CD4-positive, alpha-beta T cell treated with Interleukin-21 for 1 hour (primary cell): ENCODE measurements at regions not wholly inside any gene's neighbourhood (a gene's known extent, or its start where the extent isn't known, plus 50 kb on each side); places are given as distances from the start of the nearest gene placed in this dataset.
A peak's percentile ranks its signal among the peaks of the same experiment; 100 is the strongest.
"Not testable (repeated sequence)": the region's sequence is repeated elsewhere in the genome, so short reads cannot be mapped to it uniquely, and the experiment has no call there.

Experiments
- DNase-seq: peaks from one replicate; pipeline ENCODE4 v3.0.0-alpha.2; 2020

- peak; percentile 87 for DNase-seq
Observed at GRCh38 chr12:127165567-127166392, 1101.2 kb upstream of the TMEM132C start.

DNA sequence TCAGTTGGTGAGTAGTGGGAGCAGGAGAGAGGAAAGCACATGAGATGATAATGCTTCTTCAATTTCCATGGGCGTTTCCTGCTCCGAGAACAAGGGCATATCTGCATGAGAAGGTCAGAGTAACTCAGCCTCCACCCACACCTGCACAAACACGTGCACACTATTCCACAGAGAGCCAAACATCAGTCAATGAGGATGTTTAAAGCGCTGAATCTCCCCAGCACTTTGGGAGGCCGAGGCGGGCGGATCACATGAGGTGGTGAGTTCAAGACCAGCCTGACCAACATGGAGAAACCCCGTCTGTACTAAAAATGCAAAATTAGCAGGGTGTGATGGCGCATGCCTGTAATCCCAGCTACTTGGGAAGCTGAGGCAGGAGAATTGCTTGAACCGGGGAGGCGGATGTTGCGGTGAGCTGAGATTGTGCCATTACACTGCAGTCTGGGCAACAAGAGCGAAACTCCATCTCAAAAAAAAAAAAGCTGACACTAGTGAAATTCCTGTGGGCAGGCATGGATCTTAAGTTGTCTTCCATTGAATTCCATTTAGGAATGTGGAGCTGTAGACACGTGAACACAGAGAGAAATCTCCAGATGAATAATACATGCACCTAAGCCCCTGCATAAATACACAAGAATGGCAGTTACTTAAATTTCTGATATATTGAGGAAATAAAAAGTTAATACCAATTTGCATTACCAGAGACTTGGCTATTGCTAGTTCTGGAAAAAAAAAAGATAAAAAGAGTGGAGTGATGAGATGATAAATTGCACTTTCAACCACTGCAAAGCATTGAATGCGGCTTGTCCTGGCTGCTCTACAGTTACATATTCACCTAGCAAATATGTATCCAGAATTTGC lies 1097.4 kb upstream of the TMEM132C start:
- DNase-seq: no peak

DNA sequence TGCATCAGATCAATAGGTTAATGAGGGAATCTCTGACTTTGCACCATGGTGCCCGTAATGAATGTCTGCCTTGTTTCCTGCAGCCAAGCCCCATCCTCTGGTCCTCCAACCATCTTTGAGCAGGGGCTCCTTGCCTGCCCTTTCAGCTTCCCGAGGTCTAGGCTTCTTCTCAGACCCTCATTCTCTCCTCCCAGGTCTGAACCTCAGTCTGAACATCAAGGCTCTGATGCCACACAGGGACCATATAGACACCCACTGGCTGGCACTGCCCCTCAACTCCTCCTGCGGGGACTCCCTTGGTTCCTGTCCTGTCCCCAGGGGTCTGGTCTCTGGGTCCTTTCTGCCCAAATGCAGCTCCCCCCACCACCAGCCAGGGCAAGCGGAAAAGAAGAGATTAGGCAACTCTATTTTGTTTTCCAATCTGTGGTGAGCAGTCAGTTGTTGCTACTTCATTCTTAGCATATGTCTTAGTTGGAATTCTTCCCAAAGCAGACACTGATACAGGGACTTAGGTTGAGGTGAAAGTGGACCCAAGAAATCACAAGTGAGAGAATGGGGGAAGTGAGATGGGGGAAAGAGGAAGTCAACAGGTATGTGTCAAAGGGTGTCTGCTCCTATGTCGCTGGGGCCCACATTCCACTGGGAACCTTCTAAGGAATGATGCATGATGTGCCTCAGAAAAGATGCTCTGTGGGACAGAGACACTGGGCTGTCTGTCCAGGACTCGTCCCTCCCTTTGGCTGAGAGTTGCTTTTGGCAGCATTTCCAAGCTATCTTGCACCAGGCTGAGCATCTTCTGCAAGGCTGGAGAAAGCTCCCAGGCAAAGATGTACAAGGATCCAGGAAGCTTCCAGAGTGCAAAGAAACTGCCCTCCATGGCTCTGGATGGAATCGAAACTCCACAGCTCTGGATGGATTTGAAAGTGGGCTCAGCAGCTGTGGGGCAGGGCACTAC lies 1096.5 kb upstream of the TMEM132C start:
- no peak for DNase-seq

DNA sequence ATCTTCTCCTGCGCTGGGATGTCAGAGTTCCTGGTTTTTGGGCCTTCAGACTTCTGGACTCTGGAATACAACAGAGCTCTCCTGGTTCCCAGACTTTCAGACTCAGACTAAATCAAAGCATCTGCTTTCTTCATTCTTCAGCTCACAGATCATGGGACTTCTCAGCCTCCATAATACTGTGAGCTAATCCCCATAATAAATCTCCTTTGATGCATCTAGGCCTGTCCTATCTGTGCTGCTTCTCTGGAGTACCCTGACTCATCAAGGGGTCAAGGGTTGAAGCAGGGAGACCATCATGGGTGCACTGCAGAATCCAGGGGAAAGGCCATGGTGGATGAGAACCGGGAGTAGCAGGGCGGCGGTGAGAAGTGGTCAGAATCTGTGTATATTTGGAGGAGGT lies 1094.1 kb upstream of the TMEM132C start:
- DNase-seq: no peak

GRCh38 chr12:127173971-127174370 lies 1093.0 kb upstream of the TMEM132C start:
- DNase-seq: not testable (repeated sequence)

DNA sequence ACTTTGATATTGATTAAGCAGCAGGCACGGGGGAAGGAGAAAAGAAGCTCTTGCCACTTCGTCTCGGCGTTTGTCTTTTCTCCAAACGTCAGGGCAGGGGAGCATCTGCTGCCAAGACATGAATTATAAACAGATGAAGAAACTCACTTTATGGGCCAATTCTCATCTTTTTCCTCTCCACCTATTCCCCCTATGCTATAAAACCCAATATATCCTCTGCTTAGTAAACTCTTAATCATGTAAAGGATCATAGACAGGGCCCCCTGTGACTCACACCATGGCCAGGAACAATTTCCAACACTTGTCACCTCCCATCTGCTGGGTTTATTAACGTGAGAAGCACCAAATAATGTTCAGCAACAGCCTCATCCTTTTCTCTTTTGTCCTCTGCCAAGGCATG lies 1092.1 kb upstream of the TMEM132C start:
- no peak for DNase-seq

DNA sequence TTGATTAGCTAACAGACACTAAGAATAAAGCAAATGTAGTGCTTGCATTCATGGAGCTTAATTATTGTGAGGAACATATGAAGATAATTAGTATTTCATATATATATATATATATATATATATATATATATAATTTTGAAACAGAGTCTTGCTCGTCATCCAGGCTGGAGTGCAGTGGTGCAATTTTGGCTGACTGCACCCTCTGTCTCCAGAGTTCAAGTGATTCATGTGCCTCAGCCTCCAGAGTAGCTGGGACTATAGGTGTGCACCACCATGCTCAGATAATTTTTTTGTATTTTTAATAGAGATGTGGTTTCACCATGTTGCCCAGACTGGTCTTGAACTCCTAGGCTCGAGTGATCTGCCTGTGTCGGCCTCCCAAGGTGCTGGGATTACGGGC lies 1091.6 kb upstream of the TMEM132C start:
- DNase-seq: no peak

DNA sequence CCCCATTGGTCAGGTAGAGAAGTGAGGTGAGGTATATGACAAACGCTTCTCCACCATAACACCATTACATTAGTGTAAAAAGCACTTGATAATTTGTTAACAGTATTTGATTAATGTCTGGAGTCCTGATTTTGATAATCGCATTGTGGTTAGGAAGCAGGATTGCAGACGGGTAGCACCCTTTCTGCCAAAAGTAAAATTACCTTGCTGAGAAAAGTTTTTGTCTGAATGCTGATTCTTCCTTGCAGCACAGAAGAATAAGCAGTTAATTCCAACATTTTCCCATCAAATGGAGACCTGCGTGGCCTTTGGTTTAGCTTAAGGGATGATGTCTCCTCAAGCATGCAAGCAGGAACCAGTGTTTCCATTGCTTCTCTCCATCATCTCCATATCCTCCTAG lies 1090.2 kb upstream of the TMEM132C start:
- no peak for DNase-seq

GRCh38 chr12:127178052-127178451 lies 1088.9 kb upstream of the TMEM132C start:
- no peak for DNase-seq

- no peak for DNase-seq
Observed at GRCh38 chr12:127178463-127178862, 1088.5 kb upstream of the TMEM132C start.

DNA sequence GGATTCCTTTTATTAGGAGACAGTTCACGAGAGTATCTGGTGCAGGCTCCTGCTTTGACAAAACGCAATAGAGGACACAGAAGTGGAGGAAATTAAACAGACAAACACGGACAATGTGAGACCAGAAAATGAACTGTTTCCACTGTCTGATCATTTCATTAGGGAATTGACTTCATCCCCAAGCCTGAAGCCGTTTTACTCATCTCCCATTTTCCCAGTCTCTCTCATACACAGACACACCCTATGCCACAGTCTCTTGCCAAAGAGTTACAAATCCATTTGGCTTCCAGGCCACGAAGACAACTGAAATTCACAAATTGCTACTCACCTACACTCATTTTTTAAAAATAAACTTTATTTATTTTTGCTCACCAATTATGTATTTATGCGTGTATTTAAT lies 1087.8 kb upstream of the TMEM132C start:
- DNase-seq: no peak

DNA sequence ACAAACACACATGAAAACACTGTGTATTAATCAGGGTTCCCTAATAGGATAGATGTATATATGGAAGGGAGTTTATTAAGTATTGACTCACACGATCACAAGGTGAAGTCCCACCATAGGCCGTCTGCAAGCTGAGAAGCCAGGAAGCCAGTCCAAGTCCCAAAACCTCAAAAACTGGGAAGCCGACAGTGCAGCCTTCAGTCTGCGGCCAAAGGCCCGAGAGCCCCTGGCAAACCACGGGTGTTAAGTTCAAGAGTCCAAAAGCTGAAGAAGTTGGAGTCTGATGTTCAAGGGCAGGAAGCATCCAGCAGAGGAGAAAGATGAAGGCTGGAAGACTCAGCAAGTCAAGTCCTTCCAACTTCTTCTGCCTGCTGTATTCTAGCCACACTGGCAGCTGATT lies 1085.0 kb upstream of the TMEM132C start:
- no peak for DNase-seq

GRCh38 chr12:127189992-127190391 lies 1077.0 kb upstream of the TMEM132C start:
- no peak for DNase-seq

DNA sequence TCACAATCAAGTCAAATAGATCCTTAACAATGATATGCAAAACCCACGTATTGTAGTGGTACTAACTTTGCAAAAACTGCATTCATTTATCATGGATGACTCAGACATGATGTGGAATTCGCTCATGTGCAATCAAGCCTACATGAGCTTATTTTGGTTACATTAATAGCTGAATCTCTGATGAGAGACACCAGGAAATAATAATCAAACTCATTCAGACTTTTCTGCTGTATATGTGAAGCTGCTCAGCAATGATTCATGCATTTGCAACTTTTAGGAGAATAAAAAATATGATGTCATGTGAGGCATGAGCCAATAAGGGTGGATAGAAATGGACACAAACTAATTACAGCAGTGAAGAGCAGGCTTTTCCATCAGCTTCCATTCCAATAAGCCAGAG lies 1075.8 kb upstream of the TMEM132C start:
- no peak for DNase-seq

- no peak for DNase-seq
Observed at GRCh38 chr12:127192391-127192790, 1074.6 kb upstream of the TMEM132C start.

GRCh38 chr12:127193341-127193740 lies 1073.6 kb upstream of the TMEM132C start:
- no peak for DNase-seq

DNA sequence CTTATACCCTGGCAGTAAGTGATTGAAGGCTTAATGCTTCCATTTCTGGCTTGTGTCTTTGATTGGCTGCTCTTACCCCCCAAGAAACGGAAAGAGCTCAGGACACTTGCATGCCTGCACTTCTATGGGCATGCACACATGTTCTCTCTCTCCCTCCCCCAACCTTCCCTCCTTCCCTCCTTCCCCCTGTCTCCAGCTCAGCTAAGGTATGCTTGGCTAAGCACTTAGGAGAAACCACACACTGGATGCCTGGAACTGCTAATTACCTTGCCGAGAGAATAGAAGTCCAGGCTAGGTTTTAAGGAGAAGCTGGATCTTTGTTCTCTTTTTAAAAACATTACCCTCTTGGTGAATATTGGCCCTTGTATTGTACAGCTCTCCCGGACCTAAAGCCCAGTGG lies 1072.8 kb upstream of the TMEM132C start:
- no peak for DNase-seq

GRCh38 chr12:127205781-127206555 lies 1061.0 kb upstream of the TMEM132C start:
- DNase-seq: no peak

DNA sequence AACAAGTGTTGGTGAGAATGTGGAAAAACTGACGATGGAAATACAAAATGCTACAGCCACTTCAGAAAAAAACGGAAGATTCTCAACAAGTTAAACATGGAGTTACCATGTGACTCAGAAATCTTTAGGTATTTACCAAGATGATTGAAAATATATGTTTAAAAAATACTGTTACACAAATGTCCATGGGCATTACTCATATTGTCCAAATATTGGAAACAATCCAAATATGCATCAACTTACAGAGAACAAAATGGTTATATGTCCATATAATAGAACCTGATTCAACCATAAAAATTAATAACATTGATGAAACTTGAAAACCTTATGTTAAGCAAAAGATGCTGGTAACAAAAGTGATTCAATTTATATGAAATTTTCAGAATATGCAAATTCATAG lies 1057.7 kb upstream of the TMEM132C start:
- no peak for DNase-seq

GRCh38 chr12:127214186-127214585 lies 1052.8 kb upstream of the TMEM132C start:
- DNase-seq: no peak

- DNase-seq: no peak
Observed at GRCh38 chr12:127223011-127223410, 1044.0 kb upstream of the TMEM132C start.

DNA sequence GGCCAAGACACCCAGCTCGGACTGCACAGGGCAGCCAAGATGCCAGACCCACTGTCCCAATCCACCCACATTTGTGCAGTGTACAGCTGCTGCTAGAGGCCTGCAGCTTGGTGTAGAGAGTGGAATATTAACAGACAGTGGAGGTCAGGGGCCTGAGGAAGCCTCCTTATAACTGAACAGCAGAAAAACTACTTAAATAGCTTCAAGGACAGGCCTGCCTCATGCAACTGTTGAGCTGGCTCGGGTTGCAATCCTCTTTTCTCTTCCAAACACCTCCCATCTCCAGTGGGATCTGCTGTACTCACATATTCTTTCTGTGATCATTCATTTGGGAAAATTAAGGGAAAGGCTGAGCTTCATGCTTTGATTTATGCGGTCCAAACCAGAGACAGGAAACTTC lies 1043.2 kb upstream of the TMEM132C start:
- no peak for DNase-seq
